ENCODE measurements at regions not wholly inside any gene's neighbourhood (a gene's known extent, or its start where the extent isn't known, plus 50 kb on each side); places are given as distances from the start of the nearest gene placed in this dataset.

GRCh38 chr2:195606179-195606578 is 50.8 kb upstream of the SLC39A10 start:
- no peak overlapping the region for H3K9ac ChIP-seq (ENCODE audit: low read length)
- H3K27me3 ChIP-seq (ENCODE audit: control insufficient read depth, insufficient read depth, low read length), result no peaks in the 10 kb centered on the region
- H3K36me3 ChIP-seq (ENCODE audit: control insufficient read depth, insufficient read depth, low read length), result no peaks in the 10 kb centered on the region
- no peaks in the 10 kb centered on the region for H3K4me1 ChIP-seq (ENCODE audit: control insufficient read depth, insufficient read depth, low read length)
- no peak overlapping the region for H3K4me3 ChIP-seq (ENCODE audit: low read length)
- no peak overlapping the region for H3K27ac ChIP-seq (ENCODE audit: low read depth, low read length)

GRCh38 chr2:195604706-195605105 is 52.3 kb upstream of the SLC39A10 start:
- Histone ChIP-seq H3K9ac (ENCODE audit: low read length) (no peak overlapping the region), H3K4me1 (ENCODE audit: control insufficient read depth, insufficient read depth, low read length) (no peaks in the 10 kb centered on the region), H3K27me3 (ENCODE audit: control insufficient read depth, insufficient read depth, low read length) (no peaks in the 10 kb centered on the region), H3K27ac (ENCODE audit: low read depth, low read length) (no peak overlapping the region), H3K4me3 (ENCODE audit: low read length) (no peak overlapping the region), H3K36me3 (ENCODE audit: control insufficient read depth, insufficient read depth, low read length) (no peaks in the 10 kb centered on the region)

GRCh38 chr2:195603998-195604397 is 53.0 kb upstream of the SLC39A10 start:
- Histone ChIP-seq H3K4me1 (ENCODE audit: control insufficient read depth, insufficient read depth, low read length) (no peaks in the 10 kb centered on the region), H3K36me3 (ENCODE audit: control insufficient read depth, insufficient read depth, low read length) (no peaks in the 10 kb centered on the region), H3K27me3 (ENCODE audit: control insufficient read depth, insufficient read depth, low read length) (no peaks in the 10 kb centered on the region), H3K4me3 (ENCODE audit: low read length) (no peak overlapping the region), H3K27ac (ENCODE audit: low read depth, low read length) (no peak overlapping the region), H3K9ac (ENCODE audit: low read length) (no peak overlapping the region)

- Histone ChIP-seq H3K27me3 (ENCODE audit: control insufficient read depth, insufficient read depth, low read length) (no peaks in the 10 kb centered on the region), H3K36me3 (ENCODE audit: control insufficient read depth, insufficient read depth, low read length) (no peaks in the 10 kb centered on the region), H3K4me1 (ENCODE audit: control insufficient read depth, insufficient read depth, low read length) (no peaks in the 10 kb centered on the region), H3K4me3 (ENCODE audit: low read length) (no peak overlapping the region), H3K9ac (ENCODE audit: low read length) (no peak overlapping the region), H3K27ac (ENCODE audit: low read depth, low read length) (no peak overlapping the region)
Measured at GRCh38 chr2:195603408-195603807, 53.6 kb upstream of the SLC39A10 start.

GRCh38 chr2:195602687-195603086 is 54.3 kb upstream of the SLC39A10 start:
- Histone ChIP-seq H3K9ac (ENCODE audit: low read length) (no peak overlapping the region), H3K27ac (ENCODE audit: low read depth, low read length) (no peak overlapping the region), H3K4me3 (ENCODE audit: low read length) (no peak overlapping the region), H3K27me3 (ENCODE audit: control insufficient read depth, insufficient read depth, low read length) (no peaks in the 10 kb centered on the region), H3K4me1 (ENCODE audit: control insufficient read depth, insufficient read depth, low read length) (no peaks in the 10 kb centered on the region), H3K36me3 (ENCODE audit: control insufficient read depth, insufficient read depth, low read length) (no peaks in the 10 kb centered on the region)

GRCh38 chr2:195601361-195601760 is 55.7 kb upstream of the SLC39A10 start:
- H3K4me1 ChIP-seq (ENCODE audit: control insufficient read depth, insufficient read depth, low read length), result no peaks in the 10 kb centered on the region
- no peak overlapping the region for H3K27ac ChIP-seq (ENCODE audit: low read depth, low read length)
- no peaks in the 10 kb centered on the region for H3K27me3 ChIP-seq (ENCODE audit: control insufficient read depth, insufficient read depth, low read length)
- no peaks in the 10 kb centered on the region for H3K36me3 ChIP-seq (ENCODE audit: control insufficient read depth, insufficient read depth, low read length)
- no peak overlapping the region for H3K4me3 ChIP-seq (ENCODE audit: low read length)
- no peak overlapping the region for H3K9ac ChIP-seq (ENCODE audit: low read length)

- Histone ChIP-seq H3K4me1 (ENCODE audit: control insufficient read depth, insufficient read depth, low read length) (no peaks in the 10 kb centered on the region), H3K27ac (ENCODE audit: low read depth, low read length) (no peak overlapping the region), H3K9ac (ENCODE audit: low read length) (no peak overlapping the region), H3K27me3 (ENCODE audit: control insufficient read depth, insufficient read depth, low read length) (no peaks in the 10 kb centered on the region), H3K4me3 (ENCODE audit: low read length) (no peak overlapping the region), H3K36me3 (ENCODE audit: control insufficient read depth, insufficient read depth, low read length) (no peaks in the 10 kb centered on the region)
Measured at GRCh38 chr2:195600778-195601177, 56.2 kb upstream of the SLC39A10 start.

- H3K9ac ChIP-seq (ENCODE audit: low read length), result no peak overlapping the region
- H3K4me3 ChIP-seq (ENCODE audit: low read length), result no peak overlapping the region
- H3K4me1 ChIP-seq (ENCODE audit: control insufficient read depth, insufficient read depth, low read length), result no peaks in the 10 kb centered on the region
- no peak overlapping the region for H3K27ac ChIP-seq (ENCODE audit: low read depth, low read length)
- no peaks in the 10 kb centered on the region for H3K27me3 ChIP-seq (ENCODE audit: control insufficient read depth, insufficient read depth, low read length)
- no peaks in the 10 kb centered on the region for H3K36me3 ChIP-seq (ENCODE audit: control insufficient read depth, insufficient read depth, low read length)
Measured at GRCh38 chr2:195596840-195597239, 60.2 kb upstream of the SLC39A10 start.

GRCh38 chr2:195595825-195596224 is 61.2 kb upstream of the SLC39A10 start:
- Histone ChIP-seq H3K36me3 (ENCODE audit: control insufficient read depth, insufficient read depth, low read length) (no peaks in the 10 kb centered on the region), H3K27ac (ENCODE audit: low read depth, low read length) (no peak overlapping the region)

GRCh38 chr2:195594919-195595694 is 61.9 kb upstream of the SLC39A10 start:
- Histone ChIP-seq H3K4me1 (ENCODE audit: control insufficient read depth, insufficient read depth, low read length) (no peaks in the 10 kb centered on the region), H3K9ac (ENCODE audit: low read length) (no peak overlapping the region), H3K36me3 (ENCODE audit: control insufficient read depth, insufficient read depth, low read length) (no peaks in the 10 kb centered on the region), H3K4me3 (ENCODE audit: low read length) (no peak overlapping the region), H3K27me3 (ENCODE audit: control insufficient read depth, insufficient read depth, low read length) (no peaks in the 10 kb centered on the region), H3K27ac (ENCODE audit: low read depth, low read length) (no peak overlapping the region)

More at GRCh38 chr2:195595825-195596224, 61.2 kb upstream of the SLC39A10 start:
- H3K27me3 ChIP-seq (ENCODE audit: control insufficient read depth, insufficient read depth, low read length), result no peaks in the 10 kb centered on the region
- no peaks in the 10 kb centered on the region for H3K4me1 ChIP-seq (ENCODE audit: control insufficient read depth, insufficient read depth, low read length)
- H3K4me3 ChIP-seq (ENCODE audit: low read length), result no peak overlapping the region
- no peak overlapping the region for H3K9ac ChIP-seq (ENCODE audit: low read length)

- Histone ChIP-seq H3K27ac (ENCODE audit: low read depth, low read length) (no peak overlapping the region), H3K4me1 (ENCODE audit: control insufficient read depth, insufficient read depth, low read length) (no peaks in the 10 kb centered on the region), H3K4me3 (ENCODE audit: low read length) (no peak overlapping the region), H3K36me3 (ENCODE audit: control insufficient read depth, insufficient read depth, low read length) (no peaks in the 10 kb centered on the region), H3K27me3 (ENCODE audit: control insufficient read depth, insufficient read depth, low read length) (no peaks in the 10 kb centered on the region), H3K9ac (ENCODE audit: low read length) (no peak overlapping the region)
Measured at GRCh38 chr2:195594248-195594647, 62.8 kb upstream of the SLC39A10 start.

GRCh38 chr2:195592105-195592504 is 64.9 kb upstream of the SLC39A10 start:
- H3K4me3 ChIP-seq (ENCODE audit: low read length), result no peak overlapping the region
- no peaks in the 10 kb centered on the region for H3K4me1 ChIP-seq (ENCODE audit: control insufficient read depth, insufficient read depth, low read length)
- H3K27me3 ChIP-seq (ENCODE audit: control insufficient read depth, insufficient read depth, low read length), result no peaks in the 10 kb centered on the region
- H3K27ac ChIP-seq (ENCODE audit: low read depth, low read length), result no peak overlapping the region
- H3K9ac ChIP-seq (ENCODE audit: low read length), result no peak overlapping the region
- no peaks in the 10 kb centered on the region for H3K36me3 ChIP-seq (ENCODE audit: control insufficient read depth, insufficient read depth, low read length)

GRCh38 chr2:195590861-195591205 is 66.2 kb upstream of the SLC39A10 start:
- H3K9ac ChIP-seq (ENCODE audit: low read length), result no peak overlapping the region
- no peak overlapping the region for H3K27ac ChIP-seq (ENCODE audit: low read depth, low read length)
- no peaks in the 10 kb centered on the region for H3K36me3 ChIP-seq (ENCODE audit: control insufficient read depth, insufficient read depth, low read length)
- H3K4me1 ChIP-seq (ENCODE audit: control insufficient read depth, insufficient read depth, low read length), result no peaks in the 10 kb centered on the region
- no peaks in the 10 kb centered on the region for H3K27me3 ChIP-seq (ENCODE audit: control insufficient read depth, insufficient read depth, low read length)
- H3K4me3 ChIP-seq (ENCODE audit: low read length), result no peak overlapping the region
